ENCODE measurements at regions not wholly inside any gene's neighbourhood (a gene's known extent, or its start where the extent isn't known, plus 50 kb on each side); places are given as distances from the start of the nearest gene placed in this dataset.

GRCh38 chr4:153083447-153083947, 120.7 kb upstream of the TRIM2 start:
- TF ChIP-seq CTCF (IDR thresholded peaks at IDR 0.05) = peak; percentile 73
- TF ChIP-seq EZH2phosphoT487 (IDR thresholded peaks at IDR 0.05) = no peak
- no peak for TF ChIP-seq EZH2 (IDR thresholded peaks at IDR 0.05)

Measured in neural progenitor cell (in vitro differentiated cells).